ENCODE measurements at regions not wholly inside any gene's neighbourhood (a gene's known extent, or its start where the extent isn't known, plus 50 kb on each side); places are given as distances from the start of the nearest gene placed in this dataset.

- TF ChIP-seq CTCF (IDR thresholded peaks at IDR 0.05; ENCODE audit: insufficient read depth, missing control alignments): no peak
- FAIRE-seq (no peak), DNase-seq (ENCODE audit: insufficient read length, low spot score) (no peak)
Measured at GRCh38 chr10:52858722-52859121, 86.1 kb upstream of the MBL2 start.

DNA sequence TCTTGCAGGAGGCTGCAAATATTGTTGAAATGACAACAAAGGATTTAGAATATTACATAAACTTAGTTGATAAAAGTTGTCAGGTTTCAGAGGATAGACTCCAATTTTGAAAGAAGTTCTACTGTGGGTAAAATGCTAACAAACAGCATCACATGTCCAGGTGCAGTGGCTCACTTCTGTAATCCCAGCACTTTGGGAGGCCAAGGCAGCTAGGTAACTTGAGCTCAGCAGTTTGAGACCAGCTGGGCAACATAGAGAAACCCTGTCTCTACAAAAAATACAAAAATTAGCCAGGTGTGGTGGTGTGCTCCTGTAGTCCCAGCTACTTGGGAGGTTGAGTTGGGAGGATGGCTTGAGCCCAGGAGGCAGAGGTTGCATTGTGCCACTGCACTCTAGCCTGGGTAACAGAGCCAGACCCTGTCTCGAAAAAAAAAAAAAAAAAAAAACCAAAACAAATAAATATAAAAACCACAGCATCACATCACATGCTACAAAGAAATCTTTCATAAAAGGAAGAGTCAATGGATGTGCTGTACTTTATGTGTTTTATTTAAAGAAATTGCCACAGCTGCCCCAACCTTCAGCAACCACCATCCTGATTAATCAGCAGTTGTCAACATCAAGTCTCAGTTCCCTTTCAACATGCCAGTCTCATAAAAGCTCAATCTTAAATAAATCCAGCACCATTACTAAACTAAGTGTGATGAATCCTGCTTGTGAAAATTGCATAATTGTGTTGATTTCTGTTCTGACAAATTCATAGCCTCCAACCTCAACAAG, 83.2 kb upstream of the MBL2 start:
- DNase-seq (ENCODE audit: insufficient read length, low spot score) (no peak), FAIRE-seq (no peak)
- no peak for TF ChIP-seq CTCF (IDR thresholded peaks at IDR 0.05; ENCODE audit: insufficient read depth, missing control alignments)

GRCh38 chr10:52853704-52854103, 81.1 kb upstream of the MBL2 start:
- FAIRE-seq (no peak), DNase-seq (ENCODE audit: insufficient read length, low spot score) (no peak)
- TF ChIP-seq CTCF (IDR thresholded peaks at IDR 0.05; ENCODE audit: insufficient read depth, missing control alignments): no peak

GRCh38 chr10:52836816-52837215, 64.2 kb upstream of the MBL2 start:
- TF ChIP-seq CTCF (IDR thresholded peaks at IDR 0.05; ENCODE audit: insufficient read depth, missing control alignments): no peak
- FAIRE-seq: no peak

More at GRCh38 chr10:52836816-52837215, 64.2 kb upstream of the MBL2 start:
- no peak for DNase-seq (ENCODE audit: insufficient read length, low spot score)
